BJ (cell line): ENCODE measurements at regions not wholly inside any gene's neighbourhood (a gene's known extent, or its start where the extent isn't known, plus 50 kb on each side); places are given as distances from the start of the nearest gene placed in this dataset.

Experiments used
- CTCF ChIA-PET: fragments of 350-600 bp; formaldehyde crosslinking; extraction: SDS; loops from one replicate; lab custom pipeline; 2021; ENCODE audit warnings: antibody characterized with exemption, inconsistent platforms; lab: Yijun Ruan, JAX
- POLR2A ChIA-PET: fragments of 300-600 bp; sonication (Branson Sonifier 250); formaldehyde crosslinking; extraction: SDS; loops from one replicate; lab custom pipeline; 2021; ENCODE audit warnings: antibody characterized with exemption; lab: Charles Lee
- DNase-seq: peaks from one replicate; pipeline ENCODE4 v3.0.0-alpha.2; 2011; ENCODE audit warnings: low read depth
- H3K27me3 ChIP-seq: 2 replicates; pipeline ENCODE4 v1.6.0; 2011; ENCODE audit warnings: low read length; ENCODE audit not compliant: control insufficient read depth, insufficient read depth
- H3K36me3 ChIP-seq: 2 replicates; pipeline ENCODE4 v1.5.1; 2011; ENCODE audit warnings: low read length; ENCODE audit not compliant: control insufficient read depth, insufficient read depth
- H3K4me3 ChIP-seq: 2 replicates; pipeline ENCODE4 v1.5.1; 2011; ENCODE audit warnings: low read depth, mild to moderate bottlenecking, control low read depth, low read length
- CTCF ChIP-seq: IDR thresholded peaks from 2 replicates; pipeline ENCODE4 v1.5.1; 2011; ENCODE audit warnings: low read depth, mild to moderate bottlenecking, control low read depth, inconsistent platforms, low read length, moderate library complexity; ENCODE audit not compliant: insufficient read depth

- no peaks in the 10 kb centered on the region for H3K27me3 ChIP-seq
- no peak for DNase-seq
- ChIA-PET POLR2A (no interaction called here), CTCF (no interaction called here)
- TF ChIP-seq CTCF: no peak
- no peak overlapping the region for H3K4me3 ChIP-seq
- no peaks in the 10 kb centered on the region for H3K36me3 ChIP-seq
Observed at GRCh38 chr2:146985753-146986152, 859.1 kb upstream of the ACVR2A start.

GRCh38 chr2:146984014-146984413, 860.8 kb upstream of the ACVR2A start:
- no peak overlapping the region for H3K4me3 ChIP-seq
- no peaks in the 10 kb centered on the region for H3K27me3 ChIP-seq
- POLR2A ChIA-PET: no interaction called here

GRCh38 chr2:146982393-146982846, 862.4 kb upstream of the ACVR2A start:
- ChIA-PET CTCF (no interaction called here), POLR2A (interaction anchor here (0.6 kb wide), 1 partner anchor 42 kb away, joined by 3 read pairs; no protein-coding TSS in a partner anchor)
- no peaks in the 10 kb centered on the region for H3K27me3 ChIP-seq
- H3K36me3 ChIP-seq: no peaks in the 10 kb centered on the region
- no peak overlapping the region for H3K4me3 ChIP-seq
- no peak for TF ChIP-seq CTCF
- peak; percentile 69 for DNase-seq

More at GRCh38 chr2:146984014-146984413, 860.8 kb upstream of the ACVR2A start:
- CTCF ChIA-PET: interaction anchor here (0.6 kb wide), 1 partner anchor 813 kb away, joined by 3 read pairs; no protein-coding TSS in a partner anchor
- no peak for TF ChIP-seq CTCF
- no peaks in the 10 kb centered on the region for H3K36me3 ChIP-seq
- no peak for DNase-seq

- Histone ChIP-seq H3K4me3 (no peak overlapping the region), H3K36me3 (no peaks in the 10 kb centered on the region), H3K27me3 (no peaks in the 10 kb centered on the region)
- CTCF ChIA-PET: no interaction called here
- POLR2A ChIA-PET: interaction anchor here (0.6 kb wide), 1 partner anchor 730 kb away, joined by 4 read pairs; no protein-coding TSS in a partner anchor
- no peak for DNase-seq
- no peak for TF ChIP-seq CTCF
Observed at GRCh38 chr2:146981921-146982320, 862.9 kb upstream of the ACVR2A start.

- H3K27me3 ChIP-seq: no peaks in the 10 kb centered on the region
- ChIA-PET POLR2A (no interaction called here), CTCF (no interaction called here)
- TF ChIP-seq CTCF: no peak
- no peak for DNase-seq
- no peaks in the 10 kb centered on the region for H3K36me3 ChIP-seq
- H3K4me3 ChIP-seq: no peak overlapping the region
Observed at GRCh38 chr2:146979746-146980145, 865.1 kb upstream of the ACVR2A start.
